SKM-1 (cell line): ENCODE measurements at regions not wholly inside any gene's neighbourhood (a gene's known extent, or its start where the extent isn't known, plus 50 kb on each side); places are given as distances from the start of the nearest gene placed in this dataset.

Experiments used
- DNase-seq: peaks from one replicate; lab custom pipeline; 2025; ENCODE audit not compliant: unreplicated experiment; lab: John Stamatoyannopoulos, UW

DNA sequence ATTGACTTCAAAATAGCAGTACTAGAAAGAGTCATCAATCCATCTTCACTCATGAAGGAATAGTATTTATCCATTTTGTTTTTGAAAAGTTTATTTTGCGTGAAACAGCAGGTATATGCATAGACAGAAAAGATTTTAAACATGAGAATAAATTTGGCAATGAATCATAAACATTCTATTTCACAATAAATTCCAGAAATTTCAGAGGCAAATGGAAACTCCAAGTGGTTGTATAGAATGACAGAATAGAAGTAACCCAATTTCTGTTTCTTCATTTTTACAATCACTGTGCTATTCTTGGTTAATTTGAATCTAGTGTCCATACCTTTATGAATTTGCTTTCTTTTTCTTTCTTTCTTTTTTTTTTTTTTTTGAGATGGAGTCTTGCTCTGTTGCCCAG, 173.0 kb upstream of the ECI2 start:
- no peak for DNase-seq

- no peak for DNase-seq
Observed at GRCh38 chr6:4304927-4305455, 169.6 kb upstream of the ECI2 start.

GRCh38 chr6:4303638-4304037, 168.3 kb upstream of the ECI2 start:
- DNase-seq, result no peak

- no peak for DNase-seq
Observed at GRCh38 chr6:4302524-4302923, 167.1 kb upstream of the ECI2 start.

DNA sequence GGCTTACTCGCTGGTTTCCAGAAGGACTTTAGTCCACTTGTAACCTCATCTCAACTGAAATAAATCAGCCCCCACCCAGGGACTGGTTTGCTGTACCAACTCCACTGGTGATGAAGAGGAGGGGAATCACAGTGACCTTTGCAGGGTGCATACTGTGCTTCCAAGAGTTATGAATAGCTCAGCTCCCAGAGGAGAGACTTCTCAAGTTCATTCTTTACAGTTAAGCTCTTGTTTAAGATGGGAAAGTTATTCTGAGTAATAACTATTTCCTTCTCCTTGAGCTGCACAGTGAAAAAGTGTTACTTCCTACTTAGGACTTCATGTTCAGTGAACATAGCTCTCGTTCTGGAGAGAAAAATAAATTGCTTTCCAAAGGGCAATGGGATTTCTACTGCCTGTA, 166.5 kb upstream of the ECI2 start:
- DNase-seq, result no peak

- no peak for DNase-seq
Observed at GRCh38 chr6:4300917-4301316, 165.5 kb upstream of the ECI2 start.

DNA sequence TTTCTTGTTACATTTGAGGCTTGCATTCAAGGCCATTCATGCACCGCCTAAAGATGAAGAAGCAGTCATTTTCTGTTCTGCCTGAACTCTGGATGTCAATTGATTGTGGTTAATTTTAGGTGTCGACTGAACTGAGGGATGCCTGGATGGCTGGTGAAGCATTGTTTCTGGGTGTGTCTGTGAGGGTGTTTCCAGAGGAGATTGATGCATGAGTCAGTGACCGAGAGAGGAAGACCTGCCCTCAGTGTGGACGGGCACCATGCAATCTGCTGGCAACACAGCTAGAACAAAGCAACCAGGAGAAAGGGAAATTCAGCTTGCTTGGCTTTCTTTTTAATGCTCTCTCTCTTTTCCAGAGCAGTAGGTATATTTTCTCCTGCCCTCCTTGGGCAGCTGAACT, 164.1 kb upstream of the ECI2 start:
- no peak for DNase-seq

- no peak for DNase-seq
Observed at GRCh38 chr6:4297348-4297747, 162.0 kb upstream of the ECI2 start.

DNA sequence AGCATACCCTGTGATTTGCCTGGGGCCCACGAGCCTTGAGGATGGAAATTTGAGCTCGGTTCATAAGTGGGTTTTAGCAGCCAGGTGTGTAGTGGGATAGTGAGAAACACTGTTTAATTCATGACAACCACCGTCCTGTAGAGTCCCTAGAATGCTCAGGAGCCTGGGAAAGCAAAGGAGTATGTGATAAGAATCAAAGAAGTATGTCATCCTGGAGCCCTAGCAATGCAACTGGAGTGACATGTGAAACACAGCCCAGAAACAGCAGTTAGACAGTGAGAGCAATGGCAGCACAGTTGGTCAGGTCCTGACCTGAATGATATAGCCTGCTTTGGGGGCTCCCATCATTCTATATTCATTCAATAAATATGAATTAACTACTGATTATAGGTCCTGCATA, 161.2 kb upstream of the ECI2 start:
- no peak for DNase-seq

- no peak for DNase-seq
Observed at GRCh38 chr6:4295783-4296155, 160.4 kb upstream of the ECI2 start.

DNA sequence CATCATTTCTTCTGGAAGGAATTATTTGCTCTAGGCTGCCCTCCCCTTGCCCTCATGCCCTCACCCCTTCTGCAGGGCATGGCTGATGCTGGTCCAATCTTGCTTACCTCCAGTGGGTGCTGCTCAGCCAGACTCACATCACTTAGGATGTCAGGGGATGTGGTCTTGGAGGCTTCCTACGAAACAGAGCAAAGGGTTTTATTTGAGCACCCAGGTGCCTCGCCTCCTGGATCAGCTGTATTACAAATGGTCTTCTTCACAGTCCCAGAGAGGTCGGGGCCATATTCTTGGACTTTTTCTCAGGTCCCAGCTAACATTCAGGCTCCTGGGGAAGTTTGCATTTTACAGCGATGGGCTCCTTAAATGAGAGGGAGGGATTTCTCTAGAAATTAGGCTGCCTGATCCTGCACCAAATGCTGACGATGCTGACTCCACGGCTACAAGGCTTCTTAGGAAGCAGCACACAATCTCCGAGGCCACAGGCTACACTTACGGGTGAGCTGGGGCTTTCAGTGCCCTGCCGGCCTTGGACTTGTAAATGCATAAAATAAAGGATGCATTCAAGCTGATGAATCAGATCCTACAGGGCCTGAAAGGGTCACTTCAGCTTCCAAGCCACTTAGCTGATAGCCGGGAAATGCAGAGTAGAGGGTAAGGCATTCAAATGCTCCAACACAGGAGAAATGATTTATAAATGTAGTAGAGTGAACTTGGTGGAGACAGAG, 159.8 kb upstream of the ECI2 start:
- DNase-seq, result no peak

GRCh38 chr6:4294636-4295035, 159.3 kb upstream of the ECI2 start:
- DNase-seq, result no peak

DNA sequence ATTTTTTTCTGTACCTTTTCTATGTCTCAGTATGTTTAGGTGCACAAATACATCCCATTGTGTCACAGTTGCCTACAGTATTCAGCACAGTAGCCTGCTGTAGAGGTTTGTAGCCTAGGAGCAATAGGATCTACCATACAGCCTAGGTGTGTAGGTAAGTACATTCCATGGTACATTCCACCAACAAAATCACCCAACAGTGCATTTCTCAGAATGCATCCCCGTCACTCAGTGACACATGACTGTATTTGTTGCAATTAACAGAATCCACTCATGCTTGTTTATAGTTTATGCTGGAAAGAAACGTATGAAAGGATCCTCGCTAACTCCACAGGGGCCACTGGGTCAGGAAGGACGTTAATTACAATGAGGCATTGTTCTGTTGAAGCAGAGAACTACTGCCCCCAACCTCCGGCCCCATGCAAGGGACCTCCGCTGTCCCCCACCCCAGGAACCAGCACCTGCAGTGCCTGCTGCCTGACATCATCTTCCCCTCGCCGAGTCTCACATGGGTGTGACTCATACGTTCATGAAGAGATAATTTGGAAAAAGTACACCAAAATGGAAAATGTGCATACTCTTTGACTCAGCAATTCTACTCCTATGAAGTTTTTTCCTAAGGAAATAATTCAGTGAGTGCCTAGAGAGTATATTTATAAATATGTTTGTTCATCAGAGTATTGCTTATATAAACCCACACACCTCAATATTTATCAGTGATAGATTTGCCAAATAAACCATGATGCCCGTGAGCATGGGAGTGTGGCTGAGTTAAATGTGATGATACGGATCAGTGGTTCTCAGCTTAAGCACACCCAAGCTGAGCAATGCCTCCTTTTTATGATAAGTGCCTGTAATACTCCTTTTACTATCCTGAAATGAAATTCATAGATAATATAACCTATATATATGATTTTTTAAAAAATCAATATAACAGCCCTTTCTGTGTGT, 156.4 kb upstream of the ECI2 start:
- DNase-seq, result no peak

- DNase-seq, result no peak
Observed at GRCh38 chr6:4289770-4290320, 154.5 kb upstream of the ECI2 start.

DNA sequence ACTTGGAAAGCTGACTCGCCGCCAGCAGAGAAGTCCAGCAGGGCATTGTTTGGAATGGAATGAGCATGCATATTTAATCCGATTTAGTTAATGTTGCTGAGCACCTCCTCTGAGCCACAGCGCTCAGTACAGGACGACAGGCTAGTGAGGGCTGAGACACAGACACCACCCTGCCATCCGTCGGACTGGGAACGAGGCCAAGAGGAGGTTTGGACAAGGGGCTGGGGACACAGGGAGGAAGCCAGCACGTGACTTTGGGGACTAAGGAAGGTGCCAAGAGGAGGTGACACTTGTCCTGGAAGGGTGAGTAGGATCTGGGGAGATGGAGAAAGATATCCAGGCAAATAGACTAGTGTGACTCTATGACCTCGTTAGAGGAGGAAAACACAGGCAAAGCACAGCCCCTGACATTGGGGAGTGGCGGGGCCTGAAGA, 152.5 kb upstream of the ECI2 start:
- DNase-seq, result no peak

DNA sequence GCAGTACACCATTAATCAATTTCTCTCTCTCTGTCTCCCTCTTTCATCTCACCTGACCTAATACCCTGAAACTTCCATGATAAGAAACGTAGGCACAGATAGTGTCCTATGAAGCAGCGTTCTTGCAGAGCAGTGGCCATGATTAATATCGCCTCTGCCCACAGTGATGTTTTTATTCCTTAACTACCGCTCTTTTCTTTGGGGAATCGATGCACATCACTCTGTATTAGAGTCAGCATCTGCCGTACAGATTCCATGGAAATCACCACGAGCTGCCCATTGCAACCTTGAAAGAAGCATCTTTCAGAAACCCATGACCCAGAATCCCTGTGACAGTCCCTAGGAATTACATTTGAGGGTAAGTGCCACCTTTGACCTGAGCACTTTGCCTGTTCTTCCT, 152.0 kb upstream of the ECI2 start:
- no peak for DNase-seq

DNA sequence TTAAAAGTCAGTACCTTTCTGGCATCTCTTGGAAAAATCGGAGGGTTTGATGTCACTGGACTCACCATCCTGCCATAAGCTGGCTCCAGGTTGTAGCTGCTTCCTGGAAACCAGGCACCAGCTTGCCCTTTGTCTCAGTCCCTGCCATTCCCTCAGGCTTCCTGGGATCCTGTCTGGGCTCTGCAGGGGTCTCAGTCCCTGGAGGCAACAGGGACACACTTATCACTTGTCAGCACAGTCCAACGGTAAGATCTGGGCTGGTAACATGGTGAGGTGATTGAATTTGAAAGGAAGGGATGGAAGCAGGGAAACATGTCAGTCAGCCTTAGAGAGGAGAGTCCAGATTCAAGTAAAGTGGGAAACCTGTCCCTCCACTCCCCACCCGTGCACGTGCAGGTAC, 147.6 kb upstream of the ECI2 start:
- DNase-seq, result no peak

- no peak for DNase-seq
Observed at GRCh38 chr6:4281341-4282293, 146.2 kb upstream of the ECI2 start.

DNA sequence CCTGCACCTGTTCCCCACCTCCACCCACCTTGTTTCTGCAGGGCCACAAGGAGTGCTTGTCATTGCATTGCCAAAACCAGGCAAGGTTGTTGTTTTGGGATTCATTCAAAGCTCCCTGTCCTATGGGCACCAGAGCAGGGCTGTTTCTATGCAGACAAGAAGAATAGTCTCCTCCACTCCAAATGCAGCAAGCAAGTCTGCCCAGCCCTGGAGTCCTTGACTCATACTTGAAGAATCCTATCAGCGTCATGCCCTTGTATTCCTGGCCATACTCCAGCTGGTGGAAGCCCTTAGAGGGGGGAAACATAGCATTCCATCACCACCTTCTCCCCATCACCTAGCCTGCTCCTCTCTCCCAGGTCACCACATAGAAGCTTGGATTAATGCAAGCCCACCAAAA, 145.3 kb upstream of the ECI2 start:
- no peak for DNase-seq

DNA sequence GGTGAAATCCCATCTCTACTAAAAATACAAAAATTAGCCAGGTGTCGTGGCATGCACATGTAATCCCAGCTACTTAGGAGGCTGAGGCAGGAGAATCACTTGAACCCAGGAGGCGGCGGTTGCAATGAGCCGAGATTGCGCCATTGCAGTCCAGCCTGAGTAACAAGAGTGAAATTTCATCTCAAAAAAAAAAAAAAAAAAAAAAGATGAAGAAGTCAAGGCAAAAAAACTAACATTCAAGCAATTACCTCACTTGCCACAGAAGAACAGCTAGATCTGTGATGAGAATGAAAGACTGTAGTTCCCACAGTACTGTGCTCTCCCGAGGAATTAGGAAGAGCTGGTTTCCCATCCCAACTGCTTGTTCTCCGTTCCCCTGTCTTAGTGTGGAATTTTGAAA, 144.7 kb upstream of the ECI2 start:
- DNase-seq, result no peak
